Iris pigment epithelial cell (primary cell): ENCODE measurements at regions not wholly inside any gene's neighbourhood (a gene's known extent, or its start where the extent isn't known, plus 50 kb on each side); places are given as distances from the start of the nearest gene placed in this dataset.
"Not testable (repeated sequence)": the region's sequence is repeated elsewhere in the genome, so short reads cannot be mapped to it uniquely, and the experiment has no call there.

Source experiments
- DNase-seq: peaks from one replicate; pipeline ENCODE4 v3.0.0-alpha.2; 2011; ENCODE audit warnings: low read depth

- DNase-seq = peak; percentile 14
These were observed 451.6 kb downstream of the TRHDE start for GRCh38 chr12:72723732-72724131.

GRCh38 chr12:72729451-72730010, 457.4 kb downstream of the TRHDE start:
- no peak for DNase-seq

GRCh38 chr12:72734581-72734980, 462.4 kb downstream of the TRHDE start:
- no peak for DNase-seq

GRCh38 chr12:72738811-72739210, 466.6 kb downstream of the TRHDE start:
- DNase-seq = no peak

- no peak for DNase-seq
These were observed 467.9 kb downstream of the TRHDE start for GRCh38 chr12:72740064-72740463.

GRCh38 chr12:72742568-72742967, 470.4 kb downstream of the TRHDE start:
- DNase-seq = no peak

- DNase-seq = no peak
These were observed 473.9 kb downstream of the TRHDE start for GRCh38 chr12:72746048-72746447.

- DNase-seq = peak; percentile 4
These were observed 475.1 kb downstream of the TRHDE start for GRCh38 chr12:72747111-72747849.

- DNase-seq = no peak
These were observed 476.8 kb downstream of the TRHDE start for GRCh38 chr12:72748971-72749370.

GRCh38 chr12:72753571-72753970, 481.4 kb downstream of the TRHDE start:
- DNase-seq = no peak

GRCh38 chr12:72754026-72754425, 481.9 kb downstream of the TRHDE start:
- DNase-seq = not testable (repeated sequence)

GRCh38 chr12:72766517-72766916, 494.3 kb downstream of the TRHDE start:
- no peak for DNase-seq

GRCh38 chr12:72774023-72774422, 501.9 kb downstream of the TRHDE start:
- DNase-seq = no peak

GRCh38 chr12:72777806-72778205, 505.6 kb downstream of the TRHDE start:
- DNase-seq = no peak

- DNase-seq = peak; percentile 1
These were observed 518.1 kb downstream of the TRHDE start for GRCh38 chr12:72790273-72790672.

GRCh38 chr12:72792889-72793288, 520.7 kb downstream of the TRHDE start:
- no peak for DNase-seq

- no peak for DNase-seq
These were observed 521.6 kb downstream of the TRHDE start for GRCh38 chr12:72793796-72794195.

GRCh38 chr12:72815421-72815820, 543.3 kb downstream of the TRHDE start:
- no peak for DNase-seq

GRCh38 chr12:72828662-72829324, 556.6 kb downstream of the TRHDE start:
- no peak for DNase-seq

- DNase-seq = no peak
These were observed 557.7 kb downstream of the TRHDE start for GRCh38 chr12:72829838-72830237.

- DNase-seq = no peak
These were observed 559.9 kb downstream of the TRHDE start for GRCh38 chr12:72832024-72832423.

GRCh38 chr12:72836194-72836593, 564.0 kb downstream of the TRHDE start:
- DNase-seq = no peak

GRCh38 chr12:72839696-72840095, 567.5 kb downstream of the TRHDE start:
- DNase-seq = no peak
